Activated T-cell treated with anti-CD3 and anti-CD28 coated beads, Interleukin-2, amount 50 U/mL, for 72 hours (primary cell): ENCODE measurements at regions not wholly inside any gene's neighbourhood (a gene's known extent, or its start where the extent isn't known, plus 50 kb on each side); places are given as distances from the start of the nearest gene placed in this dataset.

Experiments used
- ATAC-seq, 2 donors: fragments of 150-1000 bp; cut with Tn5 transposase; replicated peaks in 1 of 2; 2 replicates each; pipeline ENCODE4 v1.10.0; 2021; ENCODE audit warnings: moderate library complexity in 2 of 2, mild to moderate bottlenecking in 1 of 2
- DNase-seq, 2 donors: peaks; one replicate each; pipeline ENCODE4 v3.0.0; 2021 to 2022; ENCODE audit warnings: mixed read lengths in 1 of 2
- H3K27ac Mint-ChIP-seq: one replicate; pipeline ENCODE4 v1.8.0; 2022; ENCODE audit warnings: mild to moderate bottlenecking, moderate library complexity, mixed read lengths
- H3K27me3 Mint-ChIP-seq: one replicate; pipeline ENCODE4 v1.8.0; 2022; ENCODE audit warnings: low read depth, mixed read lengths
- H3K36me3 Mint-ChIP-seq, 2 donors: one replicate each; pipeline ENCODE4 v1.8.0; 2022; ENCODE audit warnings: mixed read lengths in 2 of 2, mild to moderate bottlenecking in 1 of 2; ENCODE audit not compliant: insufficient read depth in 2 of 2
- H3K4me1 Mint-ChIP-seq: one replicate; pipeline ENCODE4 v1.8.0; 2022; ENCODE audit warnings: low read depth, mixed read lengths
- H3K4me3 Mint-ChIP-seq, 2 donors: one replicate each; pipeline ENCODE4 v1.8.0; 2022; ENCODE audit warnings: mild to moderate bottlenecking in 2 of 2, mixed read lengths in 2 of 2, moderate library complexity in 2 of 2
- H3K9me3 Mint-ChIP-seq, 2 donors: one replicate each; pipeline ENCODE4 v1.8.0; 2022; ENCODE audit warnings: mixed read lengths in 2 of 2

- no peak for DNase-seq
- H3K4me1 Mint-ChIP-seq: no peaks in the 10 kb centered on the region
- no peak overlapping the region for H3K27ac Mint-ChIP-seq
- H3K9me3 Mint-ChIP-seq: peaks cover 3% of the 10 kb centered on the region in 2 donors
- no peaks in the 10 kb centered on the region for H3K27me3 Mint-ChIP-seq
- H3K36me3 Mint-ChIP-seq: no peaks in the 10 kb centered on the region
- H3K4me3 Mint-ChIP-seq: no peak overlapping the region
- ATAC-seq: no peak
These were observed 338.0 kb downstream of the EN1 start for GRCh38 chr2:118509319-118510004.

DNA sequence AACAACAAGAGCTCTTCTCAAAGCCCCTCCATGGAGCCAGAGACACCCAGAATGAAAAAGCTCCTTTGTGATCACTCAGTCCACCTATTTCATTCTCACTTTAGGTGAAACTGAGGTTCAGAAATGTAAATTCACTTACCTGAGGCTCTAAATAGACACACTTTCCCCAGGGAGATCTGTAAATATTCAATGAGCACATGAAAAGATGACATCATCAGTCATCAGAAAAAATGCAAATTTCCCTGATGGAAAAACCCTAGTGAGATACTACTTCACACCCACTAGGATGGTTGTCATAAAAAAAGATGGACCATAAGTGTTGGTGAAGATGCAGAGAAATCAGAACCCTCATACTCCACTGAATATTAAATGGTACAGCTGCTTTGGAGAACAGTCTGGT, 339.2 kb downstream of the EN1 start:
- H3K36me3 Mint-ChIP-seq: no peaks in the 10 kb centered on the region
- H3K27me3 Mint-ChIP-seq: no peaks in the 10 kb centered on the region
- no peak for ATAC-seq
- no peak overlapping the region for H3K27ac Mint-ChIP-seq
- H3K9me3 Mint-ChIP-seq: no peaks in the 10 kb centered on the region
- H3K4me3 Mint-ChIP-seq: no peak overlapping the region
- DNase-seq: no peak
- H3K4me1 Mint-ChIP-seq: no peaks in the 10 kb centered on the region

- Mint-ChIP-seq H3K27me3 (no peaks in the 10 kb centered on the region), H3K4me3 (no peak overlapping the region), H3K9me3 (no peaks in the 10 kb centered on the region), H3K27ac (no peak overlapping the region), H3K36me3 (no peaks in the 10 kb centered on the region), H3K4me1 (no peaks in the 10 kb centered on the region)
- no peak for ATAC-seq
- no peak for DNase-seq
These were observed 342.0 kb downstream of the EN1 start for GRCh38 chr2:118505436-118505835.

DNA sequence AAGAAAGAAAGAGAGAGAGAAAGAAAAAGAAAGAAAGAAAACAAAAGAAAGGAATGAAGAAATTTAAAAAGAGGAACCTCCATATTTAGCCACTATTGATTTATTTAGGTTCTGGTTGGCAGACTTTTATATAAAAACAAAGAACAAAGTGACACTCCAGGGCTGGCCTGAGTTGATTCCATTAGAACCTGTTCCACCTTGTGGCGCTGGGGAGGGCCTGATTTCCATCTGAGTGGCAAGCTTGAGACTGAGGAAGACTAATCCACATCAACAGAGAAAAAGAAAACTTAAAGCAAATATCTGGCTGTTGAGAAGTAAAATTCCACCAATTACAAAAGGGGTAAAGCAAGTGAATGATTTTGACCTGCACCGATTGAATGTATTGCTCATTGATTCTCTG, 345.3 kb downstream of the EN1 start:
- Mint-ChIP-seq H3K4me1 (no peaks in the 10 kb centered on the region), H3K27me3 (peaks cover 10% of the 10 kb centered on the region), H3K27ac (no peak overlapping the region), H3K4me3 (no peak overlapping the region), H3K9me3 (no peaks in the 10 kb centered on the region), H3K36me3 (no peaks in the 10 kb centered on the region)
- no peak for DNase-seq
- no peak for ATAC-seq

DNA sequence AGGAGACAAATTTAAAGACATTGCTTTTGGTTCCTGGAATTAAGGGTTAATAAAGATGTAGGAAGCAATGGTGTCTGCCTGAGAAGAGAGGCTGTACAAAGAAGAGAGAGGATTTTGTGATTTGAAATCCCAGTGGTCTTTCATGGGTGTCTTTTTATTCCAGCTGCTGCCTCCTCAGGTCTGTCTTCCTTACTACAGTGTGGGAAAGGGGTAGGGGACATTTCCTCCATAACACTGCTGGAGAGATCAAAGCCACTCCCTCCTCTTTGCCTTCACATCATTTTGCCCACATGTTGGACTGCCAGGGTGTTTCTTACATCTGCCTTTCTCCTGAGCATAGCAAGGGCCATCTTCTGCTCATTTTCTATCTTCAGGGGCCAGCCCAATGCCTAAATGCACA, 348.5 kb downstream of the EN1 start:
- Mint-ChIP-seq H3K4me1 (no peaks in the 10 kb centered on the region), H3K4me3 (no peak overlapping the region), H3K27ac (no peak overlapping the region)

DNA sequence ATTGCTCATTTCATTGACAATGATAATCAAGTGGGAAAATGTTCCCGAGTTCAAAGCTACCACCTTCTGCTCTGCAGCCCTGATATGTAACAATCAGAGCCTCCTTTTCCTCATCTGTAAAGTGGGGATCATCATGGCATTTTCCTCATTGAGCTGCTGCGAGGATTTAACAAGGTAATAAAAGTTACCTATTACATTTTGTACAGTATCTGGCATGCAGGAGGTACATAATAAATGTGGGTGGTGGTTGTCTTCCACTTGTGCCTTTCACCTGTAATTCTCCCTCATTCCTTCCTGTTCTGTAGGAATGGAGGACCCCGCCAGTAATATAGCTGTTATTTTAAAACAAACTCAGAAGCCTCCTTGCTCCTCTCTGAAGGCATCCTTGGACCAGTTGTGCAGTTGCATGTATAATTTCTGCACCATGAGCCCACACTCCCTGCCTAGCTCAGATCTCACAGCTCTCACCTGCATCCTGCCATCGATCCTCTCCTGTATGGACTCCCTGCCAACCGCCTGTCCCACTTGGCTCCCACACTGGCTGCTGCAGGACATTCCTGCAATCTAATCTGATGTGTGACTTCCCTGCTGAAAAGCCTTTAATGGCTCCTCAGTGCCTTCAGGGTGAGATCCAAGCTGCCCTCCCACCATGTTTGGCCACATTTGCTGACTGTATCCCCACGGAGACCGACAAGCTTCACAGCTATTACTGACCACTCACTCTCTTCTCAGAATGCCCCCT, 350.4 kb downstream of the EN1 start:
- DNase-seq (no peak), ATAC-seq (no peak)
- no peak overlapping the region for H3K27ac Mint-ChIP-seq
- H3K4me1 Mint-ChIP-seq: no peaks in the 10 kb centered on the region
- H3K27me3 Mint-ChIP-seq: peaks cover 13% of the 10 kb centered on the region
- H3K4me3 Mint-ChIP-seq: no peak overlapping the region
- peaks cover 1% of the 10 kb centered on the region in 2 donors for H3K9me3 Mint-ChIP-seq
- H3K36me3 Mint-ChIP-seq: peaks cover 0 to under 1% of the 10 kb centered on the region in 2 donors

More for the DNA sequence above, 348.5 kb downstream of the EN1 start:
- DNase-seq (no peak), ATAC-seq (no peak)
- no peaks in the 10 kb centered on the region for H3K9me3 Mint-ChIP-seq
- H3K27me3 Mint-ChIP-seq: peaks cover 12% of the 10 kb centered on the region
- H3K36me3 Mint-ChIP-seq: no peaks in the 10 kb centered on the region

GRCh38 chr2:118496467-118496866, 351.0 kb downstream of the EN1 start:
- ATAC-seq (no peak), DNase-seq (no peak)
- no peak overlapping the region for H3K27ac Mint-ChIP-seq
- H3K27me3 Mint-ChIP-seq: peaks cover 19% of the 10 kb centered on the region
- no peak overlapping the region for H3K4me3 Mint-ChIP-seq
- H3K9me3 Mint-ChIP-seq: peaks cover 2 to 4% of the 10 kb centered on the region in 2 donors
- H3K4me1 Mint-ChIP-seq: no peaks in the 10 kb centered on the region
- peaks cover 0 to 3% of the 10 kb centered on the region in 2 donors for H3K36me3 Mint-ChIP-seq

DNA sequence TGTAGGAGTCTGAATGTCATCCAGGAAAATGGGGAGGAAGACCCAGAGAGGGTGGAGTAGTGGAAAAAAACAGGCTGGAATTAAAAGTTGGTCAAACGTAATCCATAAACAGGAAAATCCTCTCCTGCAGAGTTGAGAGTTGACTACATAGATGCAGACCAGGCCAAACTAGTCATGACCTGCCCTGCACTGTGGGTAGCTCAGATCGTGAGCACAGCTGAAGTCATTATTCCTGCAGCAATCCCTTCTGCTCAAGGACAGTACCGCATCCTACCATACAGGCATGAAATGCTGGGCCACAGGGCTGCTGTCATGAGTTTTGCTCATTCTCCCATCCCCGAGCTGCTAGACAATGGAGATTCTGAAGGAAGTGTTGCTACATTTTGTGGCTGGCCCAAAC, 352.2 kb downstream of the EN1 start:
- peaks cover 0 to 5% of the 10 kb centered on the region in 2 donors for H3K36me3 Mint-ChIP-seq
- H3K27ac Mint-ChIP-seq: no peak overlapping the region
- peaks cover 2 to 5% of the 10 kb centered on the region in 2 donors for H3K9me3 Mint-ChIP-seq
- no peaks in the 10 kb centered on the region for H3K4me1 Mint-ChIP-seq
- no peak overlapping the region for H3K4me3 Mint-ChIP-seq
- DNase-seq: no peak
- no peak for ATAC-seq
- peaks cover 26% of the 10 kb centered on the region for H3K27me3 Mint-ChIP-seq

DNA sequence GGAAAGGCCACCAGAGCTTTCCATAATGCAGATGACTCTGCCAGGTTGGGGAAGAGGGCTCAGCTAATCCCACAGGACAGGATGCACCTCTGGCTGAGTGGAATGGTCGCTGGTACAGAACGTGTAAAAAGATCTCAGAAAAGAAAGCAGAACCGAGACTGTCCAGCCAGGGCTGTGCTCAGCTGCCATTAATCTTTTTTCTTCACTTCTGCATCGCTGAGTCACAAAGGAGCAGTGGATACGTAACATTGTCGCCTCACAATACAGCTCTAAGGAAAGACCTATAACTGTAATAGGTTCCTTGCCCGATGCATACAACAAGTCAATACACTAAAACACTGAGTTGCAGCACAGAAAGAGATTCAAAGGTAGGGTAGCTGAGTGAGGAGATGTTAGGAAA, 354.2 kb downstream of the EN1 start:
- Mint-ChIP-seq H3K36me3 (peaks cover 0 to 5% of the 10 kb centered on the region in 2 donors), H3K9me3 (peaks cover 2 to 5% of the 10 kb centered on the region in 2 donors), H3K4me1 (no peaks in the 10 kb centered on the region), H3K27ac (no peak overlapping the region), H3K4me3 (no peak overlapping the region), H3K27me3 (peaks cover 35% of the 10 kb centered on the region)
- no peak for DNase-seq
- no peak for ATAC-seq

- ATAC-seq: no peak
- peaks cover 0 to 5% of the 10 kb centered on the region in 2 donors for H3K36me3 Mint-ChIP-seq
- H3K4me1 Mint-ChIP-seq: no peaks in the 10 kb centered on the region
- H3K27ac Mint-ChIP-seq: no peak overlapping the region
- no peak for DNase-seq
- peaks cover 27% of the 10 kb centered on the region for H3K27me3 Mint-ChIP-seq
- H3K4me3 Mint-ChIP-seq: no peak overlapping the region
- H3K9me3 Mint-ChIP-seq: peaks cover 2 to 5% of the 10 kb centered on the region in 2 donors
These were observed 355.1 kb downstream of the EN1 start for GRCh38 chr2:118492335-118492734.

GRCh38 chr2:118490330-118490729, 357.1 kb downstream of the EN1 start:
- H3K4me1 Mint-ChIP-seq: no peaks in the 10 kb centered on the region
- H3K27ac Mint-ChIP-seq: no peak overlapping the region
- DNase-seq: no peak
- no peak for ATAC-seq
- H3K36me3 Mint-ChIP-seq: peaks cover 1 to 5% of the 10 kb centered on the region in 2 donors
- H3K27me3 Mint-ChIP-seq: peaks cover 24% of the 10 kb centered on the region
- no peak overlapping the region for H3K4me3 Mint-ChIP-seq
- H3K9me3 Mint-ChIP-seq: peaks cover 2 to 5% of the 10 kb centered on the region in 2 donors

DNA sequence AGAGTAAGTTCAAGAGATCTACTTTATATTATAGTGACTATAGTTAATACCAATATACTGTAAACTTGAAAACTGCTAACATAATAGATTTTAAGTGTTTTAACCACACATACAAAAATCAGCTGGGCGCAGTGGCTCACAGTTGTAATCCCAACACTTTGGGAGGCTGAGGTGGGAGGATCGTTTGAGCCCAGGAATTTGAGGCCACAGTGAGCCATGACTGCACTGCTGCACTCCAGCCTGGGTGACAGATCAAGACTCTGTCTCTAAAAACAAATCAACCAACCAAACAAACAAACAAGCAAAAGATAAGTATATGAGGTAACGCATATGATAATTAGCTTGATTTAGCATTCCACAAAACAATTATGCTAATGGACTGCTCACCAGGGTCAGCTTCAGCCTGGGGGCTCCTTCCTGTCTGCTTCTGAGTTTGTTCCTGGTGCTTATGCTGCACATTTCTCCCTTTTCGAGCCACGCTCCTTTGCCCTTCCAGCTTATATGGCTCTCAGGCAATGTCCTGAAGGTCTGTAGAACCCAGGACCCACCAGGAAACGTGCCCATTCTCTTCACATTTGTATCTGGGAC, 357.6 kb downstream of the EN1 start:
- H3K27me3 Mint-ChIP-seq: peaks cover 24% of the 10 kb centered on the region
- peaks cover 2 to 5% of the 10 kb centered on the region in 2 donors for H3K9me3 Mint-ChIP-seq
- no peak overlapping the region for H3K4me3 Mint-ChIP-seq
- ATAC-seq: no peak
- H3K36me3 Mint-ChIP-seq: peaks cover 1 to 5% of the 10 kb centered on the region in 2 donors
- H3K27ac Mint-ChIP-seq: no peak overlapping the region
- H3K4me1 Mint-ChIP-seq: no peaks in the 10 kb centered on the region
- DNase-seq: no peak

GRCh38 chr2:118481299-118481698, 366.1 kb downstream of the EN1 start:
- Mint-ChIP-seq H3K27me3 (no peaks in the 10 kb centered on the region), H3K27ac (no peak overlapping the region)

More at GRCh38 chr2:118481299-118481698, 366.1 kb downstream of the EN1 start:
- ATAC-seq: no peak
- H3K9me3 Mint-ChIP-seq: no peaks in the 10 kb centered on the region
- peaks cover 0 to under 1% of the 10 kb centered on the region in 2 donors for H3K36me3 Mint-ChIP-seq
- no peaks in the 10 kb centered on the region for H3K4me1 Mint-ChIP-seq
- no peak for DNase-seq
- H3K4me3 Mint-ChIP-seq: no peak overlapping the region
